Effector CD4-positive, alpha-beta T cell (primary cell): ENCODE measurements at regions not wholly inside any gene's neighbourhood (a gene's known extent, or its start where the extent isn't known, plus 50 kb on each side); places are given as distances from the start of the nearest gene placed in this dataset.
"Not testable (repeated sequence)": the region's sequence is repeated elsewhere in the genome, so short reads cannot be mapped to it uniquely, and the experiment has no call there.

ENCODE experiments used
- DNase-seq: peaks from one replicate; pipeline ENCODE4 v3.0.0-alpha.2; 2020

GRCh38 chr6:85071845-85072244 is 307.4 kb upstream of the TBX18 start:
- not testable (repeated sequence) for DNase-seq

DNA sequence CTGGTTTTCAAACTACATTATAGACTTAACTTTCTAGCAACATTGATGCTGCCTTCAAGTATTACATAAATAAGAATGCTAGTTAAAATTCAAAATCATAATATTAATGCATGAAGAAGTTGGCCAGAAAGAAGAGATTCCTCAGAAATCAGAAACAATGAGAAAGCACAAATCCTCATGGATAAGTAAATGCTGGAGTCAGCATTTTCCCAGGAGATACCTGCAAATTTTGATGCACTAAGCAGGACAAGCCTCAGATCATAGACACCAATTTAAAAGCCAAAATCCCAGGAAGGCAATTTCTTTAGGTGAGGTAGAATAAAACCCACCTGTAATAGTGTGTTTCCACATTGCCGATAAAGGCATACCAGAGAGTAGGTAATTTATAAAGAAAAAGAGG is 305.2 kb upstream of the TBX18 start:
- DNase-seq: no peak

GRCh38 chr6:85068221-85068620 is 303.8 kb upstream of the TBX18 start:
- DNase-seq: no peak

DNA sequence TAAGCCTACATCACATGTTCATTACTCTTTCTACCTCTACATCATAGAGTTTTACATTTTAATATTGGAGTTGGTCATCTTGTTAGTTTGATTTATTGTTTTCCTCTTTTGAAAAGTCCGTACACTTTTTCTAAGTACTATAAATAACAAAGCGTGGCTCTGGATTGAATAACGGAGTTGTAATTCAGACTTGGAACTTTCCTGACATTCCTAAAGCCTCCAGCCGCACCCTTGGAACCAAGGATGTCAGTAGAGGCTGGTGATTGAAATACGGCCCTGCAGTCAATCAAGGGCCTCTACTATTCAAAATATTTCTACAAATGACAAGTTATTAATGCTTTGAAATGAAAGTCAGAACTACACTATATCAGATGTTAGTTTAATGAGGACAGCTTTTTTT is 301.9 kb upstream of the TBX18 start:
- no peak for DNase-seq

GRCh38 chr6:85065831-85066230 is 301.4 kb upstream of the TBX18 start:
- no peak for DNase-seq

- no peak for DNase-seq
Observed at GRCh38 chr6:85063611-85064010, 299.2 kb upstream of the TBX18 start.

DNA sequence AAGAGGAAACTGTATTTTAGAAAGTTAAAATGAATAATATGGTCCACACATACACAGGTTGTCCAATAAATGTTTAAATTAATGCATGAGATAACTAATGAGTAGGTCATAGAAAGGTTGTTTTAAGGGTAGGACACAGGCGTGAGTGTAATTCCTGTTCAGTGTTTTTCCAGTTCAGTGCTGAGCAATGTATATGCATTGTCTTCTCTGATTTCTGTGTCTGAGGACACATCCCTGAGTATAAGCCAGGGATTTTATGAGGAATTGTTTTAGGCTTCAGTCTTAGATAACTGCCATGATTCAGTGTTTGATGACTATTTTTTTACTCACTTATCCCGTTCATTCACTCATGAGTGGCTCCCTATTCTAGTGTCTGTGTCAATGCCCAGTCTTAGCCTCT is 298.5 kb upstream of the TBX18 start:
- no peak for DNase-seq

GRCh38 chr6:85058806-85059205 is 294.4 kb upstream of the TBX18 start:
- DNase-seq: no peak

DNA sequence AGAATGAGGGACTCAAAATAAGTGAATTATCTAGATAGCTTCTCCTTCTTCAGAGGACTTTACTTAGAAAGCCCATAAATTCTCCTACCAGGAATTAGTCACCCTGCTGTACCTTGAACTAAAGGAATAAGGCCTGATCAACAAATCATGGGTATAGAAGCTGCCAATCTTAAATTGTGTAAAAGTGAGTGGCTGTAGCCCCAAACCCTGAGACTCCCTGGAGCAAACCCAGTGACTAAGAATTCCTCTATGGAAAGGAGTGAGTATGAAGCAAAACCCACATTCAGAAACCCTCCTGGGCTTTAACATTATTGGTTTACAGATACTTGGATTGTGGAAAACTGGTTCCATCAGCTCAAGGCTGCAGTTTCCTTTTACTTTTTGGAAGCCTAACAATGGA is 285.8 kb upstream of the TBX18 start:
- DNase-seq: no peak

DNA sequence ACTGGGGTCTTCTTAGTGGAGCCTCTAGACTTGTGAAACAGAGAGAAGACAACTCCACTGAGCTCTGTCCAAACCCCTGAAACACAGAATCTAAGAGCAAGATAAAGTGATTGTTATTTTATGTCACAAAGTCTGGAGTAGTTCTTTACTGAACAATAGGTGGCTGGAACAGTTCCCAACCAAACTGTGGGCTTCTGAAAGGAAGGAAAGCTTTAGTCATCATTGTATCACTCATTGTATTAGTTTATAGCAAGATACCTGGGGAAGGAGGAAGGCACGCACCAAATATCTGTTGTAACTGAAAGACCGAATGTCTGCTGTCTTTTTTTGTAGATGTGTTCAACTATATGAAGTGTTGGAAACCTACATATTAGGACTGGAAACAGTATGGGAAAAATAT is 284.9 kb upstream of the TBX18 start:
- no peak for DNase-seq

DNA sequence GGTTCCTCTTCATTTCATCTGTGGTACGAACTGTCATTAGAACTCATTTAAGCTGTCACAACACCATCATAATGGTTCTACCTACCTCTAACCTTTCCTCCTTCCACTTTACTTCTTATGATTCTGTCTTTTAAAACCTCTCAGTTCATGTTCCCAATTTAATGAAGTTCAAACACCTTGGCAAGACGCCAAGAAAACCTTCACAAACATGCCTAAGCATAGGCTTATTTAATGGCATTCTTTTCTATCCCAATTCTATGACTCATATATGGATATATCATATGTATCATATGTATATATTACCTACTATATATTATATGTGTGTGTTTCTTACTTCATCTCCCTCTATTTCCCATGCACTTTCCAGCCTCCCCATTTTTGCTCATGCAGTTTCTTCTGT is 283.4 kb upstream of the TBX18 start:
- no peak for DNase-seq

- DNase-seq: not testable (repeated sequence)
Observed at GRCh38 chr6:85045767-85046166, 281.4 kb upstream of the TBX18 start.

DNA sequence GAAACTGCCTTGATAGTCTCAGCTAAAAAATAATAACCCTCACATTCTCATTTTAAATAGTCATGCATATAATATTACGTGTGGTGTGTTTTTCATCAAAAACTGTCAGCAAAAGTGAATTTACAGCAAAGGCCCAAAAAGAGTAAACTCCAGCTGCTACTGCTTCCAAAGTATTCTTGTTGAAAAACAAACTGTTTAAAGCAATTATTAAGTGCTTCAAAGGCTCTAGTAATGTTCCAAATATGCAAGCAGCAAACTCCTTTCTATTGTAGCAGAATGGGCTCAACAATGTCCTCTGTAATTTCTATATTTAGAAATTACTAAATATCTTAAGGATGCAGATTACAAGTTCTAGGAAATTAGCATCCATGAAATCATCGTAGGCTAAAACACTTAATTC is 280.0 kb upstream of the TBX18 start:
- DNase-seq: no peak

DNA sequence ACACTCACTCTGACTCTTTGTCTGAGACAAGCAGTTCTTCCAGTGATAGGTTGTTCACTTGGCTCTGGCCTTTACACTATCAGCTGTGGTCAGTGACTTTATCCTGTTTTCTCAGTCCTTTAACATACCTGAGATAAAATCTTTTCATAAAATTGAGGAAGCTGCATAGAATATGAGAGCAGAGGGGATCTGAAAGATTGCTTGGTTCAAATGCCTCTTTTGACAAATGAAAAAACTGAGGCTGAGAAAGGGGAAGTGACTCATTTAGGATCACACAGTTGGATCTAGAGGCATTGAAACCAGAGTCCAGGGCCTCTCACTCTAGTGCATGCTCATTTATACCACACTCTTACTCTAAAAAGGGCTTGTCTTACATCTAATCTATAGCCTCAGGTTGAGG is 277.0 kb upstream of the TBX18 start:
- DNase-seq: no peak

GRCh38 chr6:85037221-85037620 is 272.8 kb upstream of the TBX18 start:
- no peak for DNase-seq

DNA sequence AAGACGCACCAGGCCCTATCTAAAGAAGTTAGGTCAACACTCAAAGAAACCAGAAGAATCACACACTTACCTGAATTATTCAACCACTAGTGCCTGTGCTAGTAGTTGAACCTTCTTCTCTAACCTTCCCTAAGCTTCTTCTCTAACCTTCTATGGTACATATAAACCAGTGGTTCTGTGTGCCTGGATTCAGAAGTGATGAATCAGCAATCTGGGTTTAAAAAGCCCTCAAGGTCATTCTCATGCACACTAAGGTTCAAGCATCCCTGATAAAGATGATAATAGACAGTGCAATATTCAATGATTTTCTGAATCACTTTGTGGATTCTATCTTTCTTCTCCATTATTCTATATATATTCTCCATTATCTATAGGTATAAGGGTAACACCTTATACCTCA is 271.4 kb upstream of the TBX18 start:
- DNase-seq: no peak

GRCh38 chr6:85033547-85033946 is 269.1 kb upstream of the TBX18 start:
- no peak for DNase-seq

GRCh38 chr6:85026021-85026420 is 261.6 kb upstream of the TBX18 start:
- DNase-seq: no peak

DNA sequence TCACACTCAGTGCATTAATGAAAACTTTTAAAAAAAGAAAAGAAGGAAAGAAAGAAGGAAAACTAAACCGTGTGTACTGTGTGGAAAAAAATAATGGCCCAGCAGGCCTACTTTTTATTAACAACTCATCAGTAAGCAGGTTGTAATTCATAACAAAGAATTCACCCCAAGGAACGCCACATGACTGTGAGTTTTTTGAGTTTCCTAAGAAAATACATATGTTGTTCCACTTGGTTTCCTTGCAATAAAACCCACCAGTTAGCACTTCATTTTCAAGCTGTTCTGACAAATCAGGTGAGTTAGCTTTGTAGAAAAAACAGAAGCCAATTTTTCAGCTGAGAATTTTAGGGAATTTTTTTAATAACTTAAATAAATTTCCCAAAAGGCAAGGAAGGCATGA is 259.3 kb upstream of the TBX18 start:
- no peak for DNase-seq

- DNase-seq: no peak
Observed at GRCh38 chr6:85017352-85017751, 253.0 kb upstream of the TBX18 start.

GRCh38 chr6:85016726-85017125 is 252.3 kb upstream of the TBX18 start:
- no peak for DNase-seq

- DNase-seq: no peak
Observed at GRCh38 chr6:85015396-85015990, 251.1 kb upstream of the TBX18 start.

DNA sequence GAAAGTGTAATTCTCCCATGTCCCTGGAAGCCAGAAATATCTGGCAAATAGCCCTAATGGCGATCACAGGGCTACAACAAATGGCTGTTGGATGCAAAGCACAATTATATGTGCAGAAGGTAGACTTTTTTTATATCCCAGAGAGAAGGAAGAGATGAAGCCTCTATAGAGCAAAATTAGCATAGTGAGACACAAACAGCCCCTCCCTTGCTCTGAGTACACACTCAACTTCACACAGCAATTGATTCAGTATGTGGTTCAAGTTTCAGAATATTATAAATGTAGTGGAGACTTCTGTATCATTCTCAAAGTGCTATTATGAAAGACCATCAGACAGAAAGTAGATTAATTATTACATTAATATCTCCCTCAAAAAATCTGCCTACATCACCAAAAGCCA is 246.5 kb upstream of the TBX18 start:
- no peak for DNase-seq

- no peak for DNase-seq
Observed at GRCh38 chr6:85008296-85009009, 244.1 kb upstream of the TBX18 start.

GRCh38 chr6:85006362-85006761 is 242.0 kb upstream of the TBX18 start:
- DNase-seq: no peak
